H1 (cell line): ENCODE measurements at regions not wholly inside any gene's neighbourhood (a gene's known extent, or its start where the extent isn't known, plus 50 kb on each side); places are given as distances from the start of the nearest gene placed in this dataset.

Experiments
- CBX8 ChIP-seq: fragments of 300-800, 300-1000 bp; sonication (generic); IDR thresholded peaks from 2 replicates; pipeline ENCODE4 v1.7.1; 2016; ENCODE audit warnings: low read depth, low read length, borderline replicate concordance
- CEBPB ChIP-seq: IDR thresholded peaks from 2 replicates; pipeline ENCODE4 v1.6.1; 2012; ENCODE audit warnings: low read depth, low read length
- CHD7 ChIP-seq: fragments of 300-600 bp; sonication (generic); IDR thresholded peaks from 2 replicates; pipeline ENCODE4 v1.7.1; 2012; ENCODE audit warnings: low read length, moderate library complexity, mild to moderate bottlenecking, inconsistent platforms; ENCODE audit not compliant: insufficient replicate concordance
- HDAC2 ChIP-seq, 2 experiments: fragments of 300-600 bp in 1 of 2; sonication (generic) in 1 of 2; IDR thresholded peaks; 2 replicates each; pipeline ENCODE4 v1.6.1; 2011 to 2012; ENCODE audit warnings: low read depth in 2 of 2, low read length in 2 of 2, mild to moderate bottlenecking in 2 of 2, moderate library complexity in 2 of 2, borderline replicate concordance in 1 of 2, inconsistent platforms in 1 of 2
- HDAC6 ChIP-seq: IDR thresholded peaks from one replicate; pipeline ENCODE4 v1.7.1; 2012; ENCODE audit warnings: low read depth, mild to moderate bottlenecking, inconsistent platforms, low read length, moderate library complexity
- MAFK ChIP-seq: IDR thresholded peaks from 2 replicates; pipeline ENCODE4 v1.6.1; 2012; ENCODE audit warnings: low read depth, mild to moderate bottlenecking, improper control_type of control experiment, low read length
- RNF2 ChIP-seq: fragments of 200-900, 300-1000 bp; sonication (generic); IDR thresholded peaks from 2 replicates; pipeline ENCODE4 v1.7.1; 2016; ENCODE audit warnings: borderline replicate concordance, low read depth, mild to moderate bottlenecking, antibody characterized with exemption, low read length; ENCODE audit not compliant: poor library complexity, severe bottlenecking; ENCODE audit errors: missing control alignments
- SAP30 ChIP-seq: fragments of 300-600 bp; sonication (generic); IDR thresholded peaks from 2 replicates; pipeline ENCODE4 v1.7.1; 2012; ENCODE audit warnings: low read length, moderate library complexity, mild to moderate bottlenecking, inconsistent platforms; ENCODE audit not compliant: insufficient read depth, insufficient replicate concordance
- SIN3A ChIP-seq, 2 experiments: IDR thresholded peaks in 1 of 2; conservative IDR thresholded peaks in 1 of 2; 2 replicates each; pipeline ENCODE4 v1.6.1; 2011 to 2012; ENCODE audit warnings: low read length in 2 of 2, improper control_type of control experiment in 1 of 2, low read depth in 1 of 2, mild to moderate bottlenecking in 1 of 2
- SP1 ChIP-seq: IDR thresholded peaks from 2 replicates; pipeline ENCODE4 v1.6.1; 2011; ENCODE audit warnings: low read depth, low read length
- SUZ12 ChIP-seq: fragments of 200-600 bp; sonication (generic); IDR thresholded peaks from 2 replicates; pipeline ENCODE4 v1.6.1; 2012; ENCODE audit warnings: mild to moderate bottlenecking, inconsistent platforms, low read length, moderate library complexity, mixed read lengths
- TAF1 ChIP-seq: IDR thresholded peaks from 2 replicates; pipeline ENCODE4 v1.6.1; 2011; ENCODE audit warnings: mild to moderate bottlenecking, low read depth, low read length

GRCh38 chr3:110646055-110646454 lies 425.6 kb upstream of the NECTIN3 start (continued):
- no peak for TF ChIP-seq CHD7
- no peak for TF ChIP-seq SIN3A (conservative IDR thresholded peaks at IDR 0.05 in 1 of 2, IDR thresholded peaks at IDR 0.05 in 1 of 2; ENCODE audit: low read depth in 1 of 2, low read length in 2 of 2)
- no peak for TF ChIP-seq MAFK
- no peak for TF ChIP-seq SAP30
- no peak for TF ChIP-seq SUZ12
- no peak for TF ChIP-seq CBX8
- no peak for TF ChIP-seq HDAC6
- no peak for TF ChIP-seq HDAC2 (IDR thresholded peaks at IDR 0.05; ENCODE audit: borderline replicate concordance in 1 of 2, low read depth in 2 of 2, low read length in 2 of 2)
- TF ChIP-seq CEBPB: no peak
- no peak for TF ChIP-seq RNF2
- no peak for TF ChIP-seq SP1
- TF ChIP-seq TAF1: no peak
